GM19467 (cell line): ENCODE measurements at regions not wholly inside any gene's neighbourhood (a gene's known extent, or its start where the extent isn't known, plus 50 kb on each side); places are given as distances from the start of the nearest gene placed in this dataset.

Source experiments
- ATAC-seq: cut with Tn5 transposase; IDR thresholded peaks from one replicate; pipeline ENCODE4 v1.9.1; 2021; ENCODE audit warnings: mild to moderate bottlenecking, moderate library complexity; ENCODE audit not compliant: unreplicated experiment

DNA sequence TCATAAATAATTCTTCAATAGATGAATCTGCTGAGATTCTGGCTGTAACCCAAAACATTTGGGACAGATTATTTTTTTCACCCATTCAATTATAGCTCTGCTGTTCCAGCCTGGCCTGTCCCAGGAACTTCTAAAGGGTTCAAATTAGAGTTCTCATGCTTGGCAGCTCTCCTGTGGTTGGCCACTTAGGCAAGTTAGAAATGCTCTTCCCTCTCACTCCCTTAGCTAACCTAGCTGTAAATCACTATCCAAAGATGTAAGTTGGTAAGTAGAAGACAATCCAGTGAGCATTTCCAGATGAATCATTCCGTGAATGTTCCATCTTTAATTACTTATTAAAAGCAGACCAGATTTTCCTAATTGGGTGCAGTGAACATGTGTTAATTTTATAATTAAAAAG is 760.4 kb upstream of the TBX3 start:
- ATAC-seq: no peak

DNA sequence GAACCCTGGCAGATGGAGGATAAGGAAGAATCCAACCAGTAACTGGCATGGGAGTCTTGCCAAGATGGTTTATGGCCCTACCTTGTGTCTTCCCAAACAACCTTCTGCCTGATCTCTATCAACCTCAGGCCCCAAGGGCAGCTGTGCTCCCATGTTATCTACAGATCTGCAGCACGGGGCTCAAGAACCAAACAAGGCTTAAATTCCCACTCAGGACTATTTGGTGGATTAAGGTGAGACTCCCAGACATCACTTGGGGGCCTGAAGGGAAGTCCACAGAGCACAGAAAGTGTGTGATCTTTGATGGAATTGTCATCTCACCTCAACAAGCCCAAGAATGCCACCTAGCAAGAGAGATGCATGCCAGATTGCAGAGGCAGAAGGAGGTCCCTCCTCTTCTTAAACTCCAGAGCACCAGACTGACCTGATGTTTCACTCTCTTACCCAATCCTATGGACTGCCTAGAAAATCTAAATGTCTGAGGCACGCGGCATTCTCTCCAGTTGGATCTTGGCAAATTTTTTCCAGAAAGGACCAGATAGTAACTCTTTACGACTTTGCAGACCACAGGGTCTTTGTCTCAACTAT is 759.5 kb upstream of the TBX3 start:
- no peak for ATAC-seq

DNA sequence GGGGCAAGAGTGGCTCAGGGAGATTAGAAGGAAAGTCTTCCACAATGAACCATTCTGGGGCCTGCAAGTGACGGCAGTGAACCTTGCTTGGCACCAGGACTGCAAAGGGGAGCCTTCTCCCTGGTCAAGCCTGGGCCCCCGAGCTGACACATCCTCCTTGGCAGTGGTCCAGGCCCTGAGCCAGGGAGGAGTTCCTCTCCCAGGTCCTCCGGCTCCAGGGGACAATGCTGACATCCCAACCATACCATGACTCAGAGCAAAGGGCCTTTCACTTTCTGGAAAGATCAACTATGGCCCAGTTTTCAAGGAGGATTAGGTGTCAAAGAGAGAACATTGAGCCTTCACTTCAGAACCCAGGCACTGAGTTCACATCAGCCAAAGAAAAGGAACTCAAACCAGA is 756.5 kb upstream of the TBX3 start:
- ATAC-seq: no peak

DNA sequence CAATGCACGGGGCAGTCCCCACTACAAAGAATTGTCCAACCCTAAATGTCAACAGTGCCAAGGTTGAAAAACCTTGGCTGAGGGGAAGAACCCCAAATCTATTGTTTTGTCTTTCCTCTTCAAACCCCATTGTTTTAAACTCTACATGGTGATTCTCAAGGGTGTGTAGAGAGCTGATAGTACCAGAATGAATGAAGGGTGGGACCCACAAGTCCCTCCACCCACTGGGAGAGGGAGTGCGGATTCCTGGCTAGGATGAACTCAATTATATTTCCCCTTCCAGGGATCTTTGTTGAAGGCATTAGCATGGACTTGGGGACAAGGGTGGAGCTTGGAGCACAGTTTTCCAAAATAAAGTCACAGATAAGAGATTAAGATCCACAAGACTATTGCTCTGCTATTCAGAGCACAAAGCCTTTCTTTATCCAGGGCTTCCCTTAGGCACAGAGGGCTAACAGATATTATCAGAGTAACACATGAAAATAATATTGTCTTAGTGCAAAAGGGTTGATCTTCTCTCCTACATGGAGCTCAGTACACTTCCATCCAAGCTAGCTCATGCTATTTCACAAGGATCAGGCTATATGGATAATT is 755.1 kb upstream of the TBX3 start:
- ATAC-seq: no peak

DNA sequence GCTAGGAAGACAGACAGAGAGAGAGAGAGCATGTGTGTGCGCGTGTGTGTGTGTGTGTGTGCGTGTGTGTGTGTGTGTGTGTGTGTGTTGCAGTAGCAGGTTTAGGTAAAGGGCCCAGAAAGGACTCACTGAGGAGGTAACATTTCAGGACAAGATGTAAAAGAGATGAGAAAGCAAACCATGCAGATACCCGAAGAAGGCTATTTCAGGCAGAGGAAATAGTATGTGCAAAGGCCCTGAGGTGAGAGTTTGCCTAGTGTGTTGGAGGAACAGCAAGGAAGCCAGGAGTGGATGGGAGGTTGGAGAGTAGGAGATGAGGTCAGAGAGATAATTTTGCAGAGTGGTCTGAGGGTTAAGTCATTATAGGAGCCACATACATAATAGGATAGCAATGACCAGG is 754.3 kb upstream of the TBX3 start:
- no peak for ATAC-seq

DNA sequence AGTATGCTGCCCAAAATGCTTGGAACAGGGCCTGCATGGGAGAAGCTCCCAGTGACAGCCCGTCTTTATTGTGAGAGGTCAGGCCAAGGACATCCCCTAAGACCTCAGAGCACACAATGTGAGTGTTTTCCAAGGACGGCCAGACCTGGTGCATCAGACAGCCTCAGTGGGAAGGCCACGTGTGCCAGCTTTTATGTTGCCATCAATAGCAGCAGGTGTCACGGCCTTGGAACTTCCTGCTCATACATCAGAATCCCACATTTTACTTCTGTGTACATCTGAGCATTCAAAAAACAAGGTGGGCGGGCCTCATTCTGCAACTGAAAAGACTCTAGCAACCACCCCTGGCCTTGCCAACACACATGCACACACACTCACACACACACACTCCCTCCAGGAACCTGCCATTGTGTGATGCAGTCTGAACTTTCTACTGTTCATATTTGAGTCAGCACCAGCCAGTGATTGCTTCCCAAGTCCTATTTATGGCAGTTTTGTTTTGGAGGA is 753.1 kb upstream of the TBX3 start:
- no peak for ATAC-seq

DNA sequence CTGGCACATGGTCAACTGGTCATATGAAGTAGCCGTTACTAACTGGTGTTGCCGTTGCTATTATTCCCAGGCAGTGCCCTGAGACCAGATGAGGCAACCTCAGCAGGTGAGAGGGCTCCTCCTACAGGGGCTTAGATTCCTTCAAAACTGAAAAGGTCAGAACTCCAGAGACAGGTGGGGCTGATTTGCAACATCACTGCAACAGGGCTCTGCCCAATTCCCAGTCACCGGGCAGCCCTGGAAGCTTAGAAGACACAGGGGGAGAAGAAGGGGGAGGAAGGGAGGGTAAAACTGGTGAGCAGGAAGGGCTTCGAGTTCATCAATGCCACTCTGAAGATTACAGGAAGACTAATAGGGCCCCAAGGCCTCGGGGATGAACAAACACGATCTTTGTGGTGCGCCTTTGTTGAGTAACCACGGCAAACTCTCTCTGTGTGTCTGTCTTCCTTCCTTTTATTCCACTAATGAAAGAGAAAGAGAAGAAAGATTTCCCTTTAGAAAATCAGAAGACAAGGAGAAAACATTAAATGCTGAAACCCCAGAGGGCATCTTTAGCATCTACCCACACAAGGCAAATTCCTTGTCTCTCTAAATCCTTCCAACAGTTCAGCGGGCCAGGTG is 749.1 kb upstream of the TBX3 start:
- no peak for ATAC-seq

DNA sequence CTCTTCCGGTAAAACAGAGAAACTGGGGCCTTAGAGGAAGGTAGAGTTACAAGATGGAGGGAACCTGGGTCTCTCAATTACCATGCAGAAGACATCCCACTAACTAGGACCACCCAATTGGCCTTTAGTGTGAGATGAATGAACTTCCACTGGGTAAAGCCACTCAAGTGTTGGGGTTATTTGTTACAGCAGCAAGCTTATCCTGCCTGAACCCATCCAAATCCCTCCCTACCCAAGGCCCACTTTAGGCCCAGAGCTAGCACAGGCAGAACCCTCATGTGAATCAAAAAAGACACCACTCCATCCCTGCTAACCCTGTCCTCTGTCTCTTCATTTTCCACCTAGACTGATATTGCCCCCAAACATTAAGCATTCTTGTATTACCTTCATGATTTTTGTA is 746.7 kb upstream of the TBX3 start:
- ATAC-seq: no peak

DNA sequence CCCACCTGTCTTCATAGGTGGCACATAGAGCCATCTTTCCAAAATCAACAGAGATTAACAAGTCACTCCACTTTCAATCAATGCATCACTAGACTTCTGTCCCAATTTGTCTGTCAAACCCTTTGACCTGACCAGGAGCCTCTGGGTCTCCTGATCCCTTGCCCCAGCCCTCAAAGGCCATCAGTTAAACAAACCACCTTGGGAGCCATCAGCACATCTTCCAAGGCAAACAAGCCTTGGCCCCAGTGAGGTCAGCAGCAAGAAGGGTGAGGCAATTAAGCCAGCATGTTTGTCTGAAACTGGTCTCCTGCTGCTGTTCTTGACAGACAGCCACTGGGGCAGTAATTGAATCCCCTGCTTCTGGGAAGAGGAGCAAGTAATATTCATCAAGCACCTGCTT is 742.8 kb upstream of the TBX3 start:
- no peak for ATAC-seq

DNA sequence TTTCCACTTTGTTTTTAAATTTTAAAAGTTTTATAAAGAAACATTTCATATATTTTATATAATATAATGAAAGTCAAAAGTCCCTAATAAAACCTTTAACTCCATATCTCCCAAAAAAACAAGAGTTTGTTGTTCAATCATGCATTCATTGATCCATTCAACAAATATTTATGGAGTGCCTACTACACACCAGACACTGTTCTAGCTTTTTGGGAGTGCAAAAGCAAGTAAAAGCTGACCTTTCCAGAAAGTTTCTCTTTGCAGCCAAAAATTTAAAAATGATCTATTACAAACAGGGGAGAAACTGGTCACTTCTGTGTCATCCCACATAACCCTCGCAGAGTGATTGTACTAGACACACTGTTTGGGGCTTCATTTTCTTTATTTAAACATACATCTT is 740.0 kb upstream of the TBX3 start:
- no peak for ATAC-seq

DNA sequence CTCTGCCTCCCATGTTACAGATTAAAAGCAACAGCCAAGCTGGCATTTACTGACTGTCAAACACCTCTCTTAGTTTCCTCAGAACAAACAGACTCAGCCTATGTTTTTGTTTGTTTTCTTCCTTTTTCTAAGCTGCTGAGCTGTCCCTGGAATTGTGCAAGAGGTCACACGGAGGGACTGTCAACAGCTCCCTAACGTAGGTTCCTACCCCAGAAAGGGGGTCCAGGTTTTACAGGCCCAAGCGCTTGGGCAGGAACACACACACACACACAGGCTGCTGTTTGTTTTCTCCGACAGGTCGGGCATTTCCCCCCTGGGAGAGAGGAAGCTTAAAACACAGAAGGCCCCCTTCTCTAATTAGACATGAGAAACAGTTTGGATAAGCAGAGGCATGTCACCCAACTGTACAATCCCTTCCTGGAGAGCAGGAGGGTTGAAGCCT is 739.6 kb upstream of the TBX3 start:
- no peak for ATAC-seq

DNA sequence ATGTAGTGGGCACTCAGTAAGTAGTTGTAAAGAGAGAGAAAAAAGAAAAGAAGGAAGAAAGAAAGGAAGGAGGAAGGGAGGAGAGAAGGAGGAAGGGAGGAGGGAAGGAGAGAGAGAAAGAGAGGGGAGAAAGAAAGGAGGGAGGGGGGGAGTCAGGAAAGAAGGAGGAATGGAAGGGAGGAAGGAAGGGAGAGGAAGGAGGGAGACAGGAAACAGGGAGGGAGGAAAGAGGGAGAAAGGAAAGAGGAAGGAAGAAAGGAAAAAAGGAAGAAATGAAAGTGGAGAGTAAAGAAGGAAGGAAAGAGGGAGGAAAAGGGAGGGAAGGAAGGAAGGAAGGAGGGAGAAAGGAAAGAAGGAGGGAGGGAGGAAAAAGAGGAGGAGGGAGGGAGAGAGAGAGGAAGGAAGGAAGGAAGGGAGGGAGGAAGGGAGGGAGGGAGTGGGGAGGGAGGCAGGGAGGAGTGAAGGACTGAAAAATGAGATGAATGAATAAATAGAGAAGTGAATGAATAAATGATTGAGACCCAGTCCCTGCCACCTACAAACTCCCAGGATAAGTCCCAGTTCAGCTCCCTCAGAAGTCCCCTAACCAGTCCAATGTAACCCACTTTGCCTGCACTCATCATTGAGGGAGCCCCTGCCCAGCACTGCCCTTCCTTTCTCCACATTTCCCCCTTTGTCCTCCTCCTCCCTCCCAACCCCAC is 739.0 kb upstream of the TBX3 start:
- ATAC-seq: no peak

DNA sequence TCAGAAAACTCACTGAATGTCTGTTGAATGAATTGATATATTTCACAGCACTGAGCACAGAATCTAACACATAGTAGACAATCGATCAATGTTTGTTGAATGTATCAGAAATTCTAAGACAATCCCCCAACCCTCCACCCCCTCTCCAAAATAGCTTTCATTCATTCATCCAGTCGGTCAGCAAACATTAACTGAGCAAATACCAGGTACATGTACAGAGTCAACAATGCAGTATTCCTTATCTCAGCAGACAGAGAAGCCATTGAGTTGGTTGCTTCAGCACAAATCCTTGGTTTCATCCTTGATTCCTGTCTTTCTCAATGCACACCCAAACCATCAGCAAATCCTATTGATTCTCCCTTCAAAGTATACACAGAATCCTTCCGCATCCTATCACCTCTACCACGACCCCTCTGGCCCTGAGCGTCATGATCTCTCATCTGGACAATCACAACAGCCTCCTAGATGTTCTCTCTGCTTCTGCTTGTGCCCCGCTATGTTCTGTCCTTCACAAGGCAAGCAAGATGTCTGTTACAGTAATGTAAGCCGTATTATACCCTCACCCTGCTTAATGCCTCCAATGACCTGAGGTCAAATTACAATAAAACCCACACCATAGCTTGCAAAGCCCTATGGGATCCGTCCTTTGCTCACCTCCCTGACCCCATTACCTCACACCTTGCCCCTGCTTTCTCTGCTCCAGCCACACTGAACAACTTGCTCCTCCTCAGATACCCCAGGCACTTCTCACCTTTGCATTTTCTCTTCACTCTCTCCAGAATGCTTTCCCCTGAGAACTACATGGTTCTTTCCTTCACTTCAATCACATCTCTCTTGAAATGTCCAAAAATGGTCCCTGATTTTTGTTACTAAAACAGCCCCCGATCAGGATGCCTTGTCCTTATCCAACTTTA is 738.1 kb upstream of the TBX3 start:
- ATAC-seq: no peak

DNA sequence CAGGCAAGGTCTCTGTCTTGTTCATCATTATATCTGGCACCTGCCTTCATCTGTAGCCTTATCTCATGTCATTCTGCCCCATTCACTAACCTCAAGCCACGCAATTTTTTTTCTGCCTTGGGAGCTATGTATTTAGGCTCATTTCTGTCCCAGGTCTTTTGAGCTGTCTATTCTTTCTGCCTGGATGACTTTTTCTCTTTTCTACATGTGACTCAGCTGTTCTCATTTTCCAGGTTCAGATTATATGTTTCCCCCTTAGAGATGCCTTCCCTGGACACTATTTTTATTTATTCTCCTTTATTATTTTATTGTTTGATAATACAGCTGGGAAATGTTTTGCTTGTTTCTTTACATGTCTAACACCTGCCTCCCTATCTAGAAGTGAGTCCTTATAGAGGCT is 737.4 kb upstream of the TBX3 start:
- ATAC-seq: no peak

DNA sequence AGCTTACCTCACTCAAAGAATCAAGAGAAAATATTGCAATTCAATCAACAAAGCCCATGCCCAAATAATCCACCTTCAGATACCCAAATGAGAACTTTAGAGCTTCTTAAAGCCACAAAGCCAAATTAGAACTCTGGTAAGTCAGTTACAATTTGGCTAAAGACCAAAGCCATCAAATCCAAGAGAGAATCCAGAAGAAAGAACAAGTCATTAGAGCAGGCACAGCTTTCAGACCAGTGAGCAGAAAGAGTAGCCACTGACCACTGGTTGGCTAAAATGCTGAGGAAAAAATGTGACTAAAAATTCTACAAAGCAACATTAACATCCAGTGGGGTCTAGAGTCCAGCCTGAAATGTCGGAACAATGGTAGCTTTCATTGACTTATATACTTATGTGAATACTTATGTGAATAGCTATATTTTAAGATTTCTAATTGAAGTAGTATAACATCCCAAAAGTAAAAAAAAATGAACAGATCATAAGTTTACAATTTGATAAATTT is 735.2 kb upstream of the TBX3 start:
- ATAC-seq: no peak

DNA sequence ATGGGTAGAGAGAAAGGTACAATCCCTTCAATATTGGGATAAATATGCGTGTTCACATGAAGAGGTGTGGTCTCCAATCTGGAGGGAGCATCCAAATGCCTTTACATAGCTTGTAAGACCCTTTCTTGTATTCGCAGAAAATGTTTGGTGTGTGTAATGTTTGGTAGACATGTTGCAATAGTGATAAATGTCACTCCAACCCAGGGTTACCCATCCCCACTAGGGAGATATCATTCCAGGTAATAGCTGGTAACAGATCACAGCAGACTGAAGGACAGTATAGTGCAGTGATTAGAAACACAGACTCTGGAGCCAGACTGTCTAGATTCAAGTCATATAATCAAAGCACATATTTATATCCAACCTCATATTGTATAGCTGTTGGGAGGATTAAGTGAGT is 733.6 kb upstream of the TBX3 start:
- ATAC-seq: no peak

DNA sequence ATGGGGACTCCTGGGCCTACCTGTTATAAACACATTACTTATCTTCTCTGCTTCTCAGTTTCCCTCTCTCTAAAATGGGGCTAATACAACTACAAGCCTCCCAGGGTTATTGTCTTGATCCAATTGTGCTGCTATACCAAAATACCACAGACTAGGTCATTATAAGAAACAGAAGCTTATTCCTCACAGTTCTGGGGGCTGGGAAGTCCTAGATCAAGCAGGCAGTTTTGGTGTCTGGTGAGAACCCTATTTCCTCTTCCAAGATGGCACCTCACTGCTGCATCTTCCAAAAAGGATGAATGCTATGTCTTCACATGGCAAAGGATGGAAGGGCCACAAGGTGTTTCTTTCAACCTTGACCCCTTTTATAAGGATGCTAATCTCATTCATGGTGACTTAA is 732.9 kb upstream of the TBX3 start:
- ATAC-seq: no peak

DNA sequence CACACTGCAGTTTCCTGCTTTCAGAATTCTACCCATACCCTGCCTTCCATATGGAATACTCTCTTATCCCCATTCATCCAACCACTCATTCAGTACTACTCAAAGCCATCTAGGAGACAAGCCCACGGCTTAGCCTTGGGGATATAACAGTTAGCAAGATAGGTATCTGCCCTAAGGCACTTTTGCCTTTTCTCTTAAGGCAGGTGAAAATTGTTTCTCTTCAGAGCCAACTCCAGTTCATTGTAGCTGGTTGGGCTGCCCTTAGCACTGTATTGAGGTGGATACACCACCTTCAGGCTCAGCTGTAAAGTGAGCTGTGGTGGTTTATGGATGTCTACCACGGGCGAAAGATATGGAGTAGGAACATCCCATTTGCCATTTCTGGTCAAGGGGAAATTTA is 729.7 kb upstream of the TBX3 start:
- no peak for ATAC-seq

DNA sequence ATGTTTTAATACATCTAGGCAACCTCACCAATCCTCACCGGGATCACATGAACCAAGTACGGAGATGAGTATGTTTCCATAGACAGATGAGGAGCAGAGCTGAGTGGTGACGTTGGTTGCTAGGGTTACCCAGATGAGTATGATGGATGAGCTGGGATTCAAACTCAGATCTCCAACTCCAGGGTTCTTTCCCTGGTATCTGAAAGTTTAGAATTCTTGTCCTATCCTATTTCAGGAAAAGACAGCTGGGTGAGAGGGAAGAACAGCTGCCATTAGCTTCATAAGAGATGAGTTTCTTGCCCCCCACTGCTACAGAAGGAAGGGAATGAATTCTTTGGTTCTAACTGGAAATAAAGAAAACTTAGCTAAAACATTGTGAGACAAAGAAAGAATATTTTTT is 728.9 kb upstream of the TBX3 start:
- no peak for ATAC-seq

DNA sequence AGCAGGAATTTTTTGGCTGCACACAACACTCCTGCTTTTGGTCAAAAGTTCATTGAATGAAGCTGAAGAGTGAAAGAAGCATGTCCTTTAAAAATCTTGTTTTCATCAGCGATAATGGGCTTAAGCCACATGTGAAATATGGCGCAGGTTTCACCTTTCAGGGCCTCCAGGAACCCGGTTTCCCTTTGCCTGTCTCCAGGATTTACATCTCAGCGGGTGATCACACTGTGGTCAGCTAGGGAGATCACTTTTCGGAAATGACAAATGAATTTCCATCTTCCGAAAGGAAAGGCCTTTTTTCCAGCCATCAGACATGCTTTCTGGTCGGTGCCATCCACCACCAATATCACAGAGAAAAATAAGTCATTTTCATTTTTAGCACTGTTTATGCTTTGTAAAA is 727.1 kb upstream of the TBX3 start:
- ATAC-seq: no peak

DNA sequence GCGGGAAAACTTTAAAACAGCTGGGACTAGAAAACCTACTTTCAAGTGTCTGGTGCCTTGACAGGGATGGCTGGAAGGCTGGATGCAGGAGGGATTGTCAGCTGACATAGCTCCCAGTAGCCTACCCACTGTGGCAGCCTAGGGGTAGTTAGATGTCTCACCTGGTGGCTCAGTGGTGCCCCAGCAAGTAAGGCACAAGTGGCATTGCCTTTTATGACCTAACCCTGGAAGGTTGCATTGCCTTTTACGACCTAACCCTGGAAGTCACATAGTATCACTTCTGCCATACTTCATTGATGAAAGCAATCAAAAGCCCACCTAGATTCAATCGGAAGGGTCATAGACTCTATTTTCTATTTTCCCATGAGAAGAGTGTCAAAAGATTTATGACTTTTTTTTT is 724.7 kb upstream of the TBX3 start:
- no peak for ATAC-seq
